NOMO-1 (cell line): ENCODE measurements at regions not wholly inside any gene's neighbourhood (a gene's known extent, or its start where the extent isn't known, plus 50 kb on each side); places are given as distances from the start of the nearest gene placed in this dataset.

Experiments
- DNase-seq, 2 experiments: peaks; one replicate each; lab custom pipeline; 2025; ENCODE audit not compliant: unreplicated experiment in 2 of 2; lab: John Stamatoyannopoulos, UW

- no peak for DNase-seq
Observed at GRCh38 chr10:64062793-64063192, 541.6 kb downstream of the REEP3 start.

GRCh38 chr10:64067009-64067606, 545.9 kb downstream of the REEP3 start:
- DNase-seq = peak in 1 of 2 experiments; percentile 4

DNA sequence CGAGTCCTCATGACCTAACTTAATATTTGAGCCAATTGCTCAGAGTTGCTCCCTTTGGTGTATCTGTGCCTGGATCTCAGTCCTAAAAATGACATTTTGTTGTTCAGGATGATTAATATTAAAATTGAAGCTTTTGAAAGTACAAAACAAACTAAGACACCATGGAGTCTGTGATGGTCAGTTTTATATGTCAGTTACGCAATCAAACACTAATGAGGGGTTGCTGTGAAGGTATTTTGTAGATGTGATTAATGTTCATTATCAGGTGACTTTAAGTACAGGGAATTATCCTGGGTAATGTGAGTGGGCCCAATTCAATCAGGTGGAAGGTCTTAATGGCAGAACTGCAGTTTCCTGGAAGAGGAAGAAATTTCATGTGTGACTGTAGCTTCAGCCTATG, 546.7 kb downstream of the REEP3 start:
- no peak for DNase-seq

GRCh38 chr10:64070241-64070640, 549.0 kb downstream of the REEP3 start:
- no peak for DNase-seq

DNA sequence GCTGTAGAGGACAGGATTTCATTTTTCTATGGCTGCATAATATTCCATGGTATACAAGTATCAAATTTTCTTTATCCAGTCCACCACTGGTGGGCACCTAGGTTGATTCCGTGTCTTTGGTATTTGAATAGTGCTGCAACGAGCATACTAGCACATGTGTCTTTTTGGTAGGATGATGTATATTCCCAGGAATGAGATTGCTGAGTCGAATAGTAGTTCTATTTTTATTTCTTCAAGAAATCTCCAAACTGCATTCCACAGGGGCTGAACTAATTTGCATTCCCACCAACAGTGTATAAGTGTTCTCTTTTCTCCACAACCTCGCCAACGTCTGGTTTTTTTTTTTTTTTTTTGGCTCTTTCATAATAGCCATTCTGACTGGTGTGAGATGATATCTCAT, 550.0 kb downstream of the REEP3 start:
- no peak for DNase-seq

GRCh38 chr10:64075604-64076003, 554.4 kb downstream of the REEP3 start:
- DNase-seq = no peak

- DNase-seq = no peak
Observed at GRCh38 chr10:64076322-64076940, 555.2 kb downstream of the REEP3 start.

DNA sequence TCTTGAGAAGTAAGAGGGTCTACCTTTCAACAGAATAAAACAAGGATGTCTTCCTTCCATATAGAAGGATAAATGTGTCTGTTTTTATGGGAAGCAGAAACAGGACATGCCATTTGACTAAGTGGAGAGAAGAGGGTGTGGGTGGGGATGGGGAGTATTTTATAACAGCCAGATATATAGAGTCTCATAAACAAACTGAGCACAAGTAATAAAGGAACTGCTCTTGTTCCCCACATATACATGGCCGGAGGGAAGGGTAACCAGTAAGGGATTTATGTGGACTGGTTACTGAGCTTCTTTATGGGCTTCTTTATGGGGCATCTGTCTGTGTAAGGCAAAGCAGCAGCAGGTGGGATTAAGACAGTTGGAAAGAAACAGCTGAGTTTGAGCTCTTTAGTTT, 558.1 kb downstream of the REEP3 start:
- no peak for DNase-seq

DNA sequence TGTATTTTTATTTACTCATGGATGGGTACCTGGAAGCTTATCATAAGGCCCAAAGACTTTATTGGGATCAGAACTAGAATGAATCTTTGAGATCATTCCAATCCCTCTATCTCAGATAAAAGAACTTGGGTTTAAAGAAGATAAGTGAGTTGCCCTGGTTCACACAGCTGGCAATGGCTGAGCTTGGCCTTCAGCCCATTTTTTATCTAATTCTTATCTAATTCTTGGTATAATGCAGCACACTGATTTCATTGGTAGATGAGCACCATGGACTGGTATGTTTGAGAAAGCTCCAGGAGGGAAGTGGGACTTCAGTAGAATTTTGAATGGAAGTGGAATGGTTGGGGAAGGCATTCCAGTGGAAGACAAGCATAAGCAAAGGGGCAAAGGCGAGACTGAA, 558.9 kb downstream of the REEP3 start:
- no peak for DNase-seq

DNA sequence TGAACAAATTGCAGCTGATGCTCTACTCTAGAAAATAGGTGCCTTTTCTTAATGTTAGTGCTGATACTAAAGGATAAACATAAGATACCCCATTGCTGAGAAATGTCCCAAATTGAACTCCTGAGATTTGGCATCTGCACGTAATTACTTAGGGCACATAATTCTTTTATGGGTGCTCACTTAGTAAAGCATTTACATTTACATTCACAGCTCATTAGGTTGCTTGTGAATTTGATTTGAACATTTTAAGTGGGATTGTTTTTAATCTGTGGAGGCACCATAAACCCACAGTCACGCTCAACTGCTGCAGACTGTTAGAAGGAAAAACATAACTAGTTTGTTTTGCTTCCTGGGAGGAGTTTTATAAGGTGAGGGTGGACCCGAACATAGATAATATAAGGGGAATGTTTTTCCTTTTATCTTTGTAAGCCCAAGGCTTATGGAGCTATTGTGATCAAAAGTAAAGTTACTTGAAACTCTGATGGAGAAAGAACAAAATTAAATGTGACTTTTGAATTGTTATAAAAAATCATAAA, 560.8 kb downstream of the REEP3 start:
- no peak for DNase-seq

DNA sequence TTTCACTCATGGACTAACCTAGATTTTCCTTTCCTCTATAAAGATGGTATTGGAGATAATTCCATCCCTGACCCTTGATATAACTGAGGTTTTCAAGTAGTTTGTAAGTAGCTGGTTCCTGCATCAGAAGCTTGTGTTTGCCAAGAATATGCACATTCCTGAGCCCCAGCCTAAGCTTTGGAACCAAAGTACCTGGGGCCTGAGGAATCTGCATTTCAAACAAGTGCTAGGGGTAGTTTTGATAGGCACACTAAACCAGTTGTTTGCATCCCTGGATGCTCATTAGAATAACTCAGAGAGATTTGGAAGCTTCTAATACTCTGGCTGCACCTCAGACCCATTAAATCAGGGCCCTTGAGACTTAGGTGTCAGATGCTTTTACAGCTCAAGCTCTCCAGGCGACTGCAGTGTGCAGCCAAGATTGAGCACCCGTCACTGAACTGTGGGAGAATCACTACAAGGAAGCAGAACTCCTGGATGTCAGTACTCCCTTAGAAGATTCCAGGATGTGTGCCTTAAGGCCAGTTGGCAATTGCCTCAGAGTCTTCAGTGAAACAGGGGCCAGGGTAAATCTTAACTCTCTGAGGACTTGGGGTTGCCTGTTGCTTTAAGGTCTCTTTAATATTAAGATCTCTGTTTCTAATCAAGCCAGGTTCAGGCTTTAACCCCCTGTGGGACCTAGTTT, 565.0 kb downstream of the REEP3 start:
- DNase-seq = no peak

DNA sequence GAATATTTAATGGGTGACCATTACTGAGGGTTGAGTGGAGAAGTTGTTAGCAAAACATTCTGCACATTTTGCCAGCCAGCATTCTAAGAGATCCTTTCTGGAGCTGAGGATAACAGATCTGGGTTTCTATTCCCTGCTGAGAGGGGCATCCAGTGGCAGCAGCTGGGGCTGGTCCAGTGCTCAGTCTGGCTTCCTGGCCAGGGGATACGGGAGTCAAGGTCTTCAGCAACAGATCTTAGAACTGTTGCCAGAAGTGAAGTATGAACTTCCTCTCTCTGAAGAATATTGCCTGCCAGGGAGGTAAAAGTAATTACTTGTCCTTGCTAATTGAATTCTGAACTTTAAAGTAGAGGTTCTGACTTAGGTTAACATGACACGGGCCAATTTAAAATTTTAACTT, 568.4 kb downstream of the REEP3 start:
- DNase-seq = no peak

DNA sequence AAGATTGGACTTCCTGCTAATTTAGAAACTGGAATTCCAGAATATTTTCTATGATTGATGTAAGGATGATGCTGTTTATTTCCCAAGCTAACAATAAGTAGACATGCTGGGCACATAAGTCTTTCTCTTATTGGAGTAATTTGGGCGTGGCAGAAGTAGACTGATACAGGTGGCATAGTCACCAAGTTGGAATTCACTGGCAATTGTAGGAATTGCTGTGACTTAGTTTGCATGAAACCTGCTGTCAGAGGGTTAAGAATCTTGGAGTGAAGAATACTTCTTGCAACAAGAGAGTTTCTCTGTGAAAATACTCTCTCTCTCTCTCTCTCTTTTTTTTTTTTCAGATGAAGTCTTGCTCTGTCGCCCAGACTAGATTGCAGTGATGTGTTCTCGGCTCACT, 569.7 kb downstream of the REEP3 start:
- no peak for DNase-seq

DNA sequence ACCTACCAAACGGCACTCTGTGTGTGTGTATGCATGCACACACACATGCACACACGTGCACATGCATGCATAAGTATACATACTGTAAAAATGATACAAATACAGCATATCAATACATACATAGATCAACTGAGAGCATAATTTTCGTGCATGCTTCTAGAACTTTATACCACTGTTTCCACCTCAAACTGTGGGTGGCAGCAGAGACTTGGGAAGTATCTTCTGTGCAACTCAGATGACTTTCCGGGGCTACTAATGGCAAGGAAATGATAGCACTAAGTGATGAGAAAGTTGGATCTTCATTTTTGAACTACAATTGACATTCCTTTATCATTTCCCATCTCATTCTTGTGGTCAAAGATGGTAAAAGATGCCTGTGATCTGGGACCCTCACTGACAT, 570.7 kb downstream of the REEP3 start:
- peak in 1 of 2 experiments; percentile 1 for DNase-seq

DNA sequence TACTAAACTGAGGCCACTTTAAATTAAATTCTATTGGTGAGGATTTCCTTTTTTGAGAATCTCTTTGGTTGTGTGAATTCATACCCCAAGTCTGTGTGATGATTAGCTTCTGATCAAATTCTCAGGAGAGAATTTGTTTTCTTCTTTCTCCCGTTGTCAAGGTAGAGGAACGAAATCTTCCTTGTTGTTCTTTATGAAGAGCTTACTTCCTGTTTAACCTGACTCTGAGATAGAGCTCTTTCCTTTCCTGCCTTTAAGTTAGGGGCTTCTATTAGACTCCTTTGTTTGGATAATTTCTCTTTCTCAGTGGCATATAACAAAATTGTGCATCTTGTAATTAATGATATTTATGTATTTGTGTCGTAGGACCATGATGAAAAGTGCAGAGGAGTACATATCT, 572.1 kb downstream of the REEP3 start:
- no peak for DNase-seq

DNA sequence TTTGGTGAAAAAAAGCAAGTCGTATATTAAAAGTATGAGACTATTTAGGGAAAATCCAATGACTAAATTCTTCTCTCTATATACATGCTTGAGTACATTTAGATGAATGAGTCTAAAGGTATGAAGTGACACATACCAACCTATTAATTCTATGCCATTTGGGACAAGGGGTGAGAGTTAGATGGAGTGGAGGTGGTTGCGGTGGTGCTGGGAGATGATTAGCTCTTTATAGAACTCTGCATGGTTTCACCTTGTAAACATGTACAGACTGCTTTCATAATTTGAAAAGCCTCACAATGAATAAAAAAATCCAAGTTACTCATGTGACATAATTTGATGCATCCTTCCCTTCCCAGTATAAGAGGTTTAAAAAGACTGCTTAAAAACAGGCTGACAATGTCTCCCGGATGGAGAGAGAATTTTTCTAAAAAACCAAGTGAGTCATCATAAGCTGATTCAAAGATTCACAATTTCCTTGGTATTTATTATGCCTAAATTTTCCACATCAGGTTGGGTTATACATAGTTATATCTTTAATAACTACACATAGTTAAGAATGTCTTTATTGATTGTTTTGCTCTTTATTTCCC, 572.8 kb downstream of the REEP3 start:
- DNase-seq = no peak

GRCh38 chr10:64096941-64097340, 575.7 kb downstream of the REEP3 start:
- no peak for DNase-seq

GRCh38 chr10:64097391-64098122, 576.4 kb downstream of the REEP3 start:
- DNase-seq = no peak

DNA sequence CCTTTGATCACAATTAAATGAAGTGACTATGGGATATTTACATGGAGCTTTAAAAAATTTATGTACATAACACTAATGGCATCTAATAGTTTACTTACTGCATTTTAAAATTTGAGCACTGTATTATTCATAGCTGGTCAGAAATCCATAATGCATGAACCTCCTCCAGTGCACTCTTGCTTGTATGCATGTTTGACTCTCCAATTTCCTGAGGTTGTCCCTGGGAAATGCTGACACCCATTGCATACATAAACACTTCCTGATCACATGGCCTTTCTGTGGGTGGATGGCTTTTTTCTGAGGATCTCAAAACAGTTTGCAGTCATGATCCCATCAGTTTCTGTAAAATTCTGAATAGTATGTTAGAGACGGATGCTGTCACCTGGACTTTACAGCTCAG, 577.8 kb downstream of the REEP3 start:
- no peak for DNase-seq

GRCh38 chr10:64101606-64102263, 580.5 kb downstream of the REEP3 start:
- DNase-seq = no peak

DNA sequence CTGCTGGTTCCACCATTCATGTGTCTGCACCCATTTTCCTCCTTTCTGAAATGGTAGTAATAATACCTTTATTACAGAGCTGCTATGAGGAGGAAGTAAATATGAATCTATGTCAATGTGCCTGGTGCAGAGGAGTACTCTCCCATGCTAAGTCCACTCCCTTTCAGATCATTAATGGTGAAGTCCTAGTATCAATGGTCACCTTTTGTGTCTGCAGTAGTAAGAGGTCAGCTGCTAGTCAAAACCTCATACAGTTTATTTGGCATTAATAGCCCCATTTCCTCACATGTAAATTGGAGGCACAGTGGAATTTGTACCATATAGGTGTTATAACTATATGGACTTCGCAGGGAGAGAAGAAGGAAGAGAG, 581.0 kb downstream of the REEP3 start:
- no peak for DNase-seq
